BJ (cell line): ENCODE measurements at regions not wholly inside any gene's neighbourhood (a gene's known extent, or its start where the extent isn't known, plus 50 kb on each side); places are given as distances from the start of the nearest gene placed in this dataset. TPM values are rescaled to one million over a fixed set of nuclear protein-coding genes. Genes with fewer than 3 reads are reported as not detected.
"Not testable (repeated sequence)": the region's sequence is repeated elsewhere in the genome, so short reads cannot be mapped to it uniquely, and the experiment has no call there.

ENCODE experiments used
- CTCF ChIA-PET: fragments of 350-600 bp; formaldehyde crosslinking; extraction: SDS; loops from one replicate; lab custom pipeline; 2021; ENCODE audit warnings: antibody characterized with exemption, inconsistent platforms; lab: Yijun Ruan, JAX
- POLR2A ChIA-PET: fragments of 300-600 bp; sonication (Branson Sonifier 250); formaldehyde crosslinking; extraction: SDS; loops from one replicate; lab custom pipeline; 2021; ENCODE audit warnings: antibody characterized with exemption; lab: Charles Lee
- DNase-seq: peaks from one replicate; pipeline ENCODE4 v3.0.0-alpha.2; 2011; ENCODE audit warnings: low read depth
- H3K27me3 ChIP-seq: 2 replicates; pipeline ENCODE4 v1.6.0; 2011; ENCODE audit warnings: low read length; ENCODE audit not compliant: control insufficient read depth, insufficient read depth
- H3K36me3 ChIP-seq: 2 replicates; pipeline ENCODE4 v1.5.1; 2011; ENCODE audit warnings: low read length; ENCODE audit not compliant: control insufficient read depth, insufficient read depth
- H3K4me3 ChIP-seq: 2 replicates; pipeline ENCODE4 v1.5.1; 2011; ENCODE audit warnings: low read depth, mild to moderate bottlenecking, control low read depth, low read length
- CTCF ChIP-seq: IDR thresholded peaks from 2 replicates; pipeline ENCODE4 v1.5.1; 2011; ENCODE audit warnings: low read depth, mild to moderate bottlenecking, control low read depth, inconsistent platforms, low read length, moderate library complexity; ENCODE audit not compliant: insufficient read depth
- small RNA-seq: library from RNA; depleted of rRNA; stranded (forward); fragments of <200 nt; gene quantifications from one replicate; pipeline ENCODE3, GENCODE V24; 2012; ENCODE audit warnings: low replicate concordance, low read depth; ENCODE audit not compliant: insufficient read length

DNA sequence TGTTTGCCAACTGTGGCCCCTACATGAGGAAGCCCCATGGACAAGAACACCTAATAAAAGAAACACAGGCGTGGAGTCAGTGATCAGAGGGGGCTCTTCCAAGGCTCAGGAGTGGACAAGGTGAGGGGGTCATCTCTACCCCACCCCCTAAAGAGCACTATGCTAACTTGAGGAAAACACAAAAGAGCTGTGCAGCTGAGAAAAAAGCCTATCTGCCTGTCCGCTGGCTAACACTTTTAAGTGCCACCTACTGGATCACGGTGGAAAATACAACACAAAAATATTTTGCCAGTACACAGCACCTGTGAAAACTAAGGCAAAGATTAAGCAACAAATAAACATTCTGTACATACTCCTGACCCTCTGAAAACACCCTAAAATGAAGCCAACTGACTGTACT, 53.1 kb upstream of the COBL start:
- ChIA-PET POLR2A (no interaction called here), CTCF (interaction anchor here (0.9 to 1.6 kb wide), 4 partner anchors 166 to 1277 kb away, joined by 3 to 6 read pairs (median 4); partner anchors contain the start of gene ZPBP)
- no peak for DNase-seq
- TF ChIP-seq CTCF = no peak
- no peak overlapping the region for H3K4me3 ChIP-seq
- no peaks in the 10 kb centered on the region for H3K27me3 ChIP-seq
- no peaks in the 10 kb centered on the region for H3K36me3 ChIP-seq

- DNase-seq, POLR2A ChIA-PET, H3K27me3 ChIP-seq, H3K36me3 ChIP-seq, H3K4me3 ChIP-seq: not testable (repeated sequence)
- CTCF ChIA-PET = interaction anchor here (0.9 to 3.8 kb wide), 5 partner anchors 165 to 1276 kb away, joined by 3 to 19 read pairs (median 5); partner anchors contain the start of gene ZPBP
Observed at GRCh38 chr7:51369228-51369627, 52.6 kb upstream of the COBL start.

DNA sequence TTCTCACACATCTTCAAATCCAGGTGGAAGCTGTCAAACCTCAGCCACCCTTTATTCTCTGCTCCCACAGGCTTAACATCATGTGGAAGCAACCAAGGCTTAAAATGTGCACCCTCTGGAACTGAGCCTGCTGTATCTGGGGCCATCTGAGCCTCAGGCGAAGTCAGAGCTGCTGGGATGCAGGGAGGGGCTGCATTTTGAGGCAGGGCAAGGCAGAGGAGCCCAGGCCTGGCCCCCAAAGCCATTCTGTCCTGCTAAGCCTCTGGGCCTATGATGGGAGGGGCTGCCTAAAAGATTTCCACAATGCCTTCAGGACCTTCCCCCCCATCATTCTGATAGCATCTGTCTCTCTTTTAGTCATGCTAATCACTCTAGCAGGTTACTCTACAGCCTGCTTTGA, 51.7 kb upstream of the COBL start:
- no peak for DNase-seq
- POLR2A ChIA-PET = no interaction called here
- no peak for TF ChIP-seq CTCF
- Histone ChIP-seq H3K27me3 (no peaks in the 10 kb centered on the region), H3K36me3 (no peaks in the 10 kb centered on the region), H3K4me3 (no peak overlapping the region)
- CTCF ChIA-PET = interaction anchor here (1.1 to 3.8 kb wide), 3 partner anchors 13 to 1276 kb away, joined by 4 to 19 read pairs (median 5); partner anchors contain the start of gene ZPBP

GRCh38 chr7:51367614-51367968, 51.0 kb upstream of the COBL start:
- ChIA-PET POLR2A (no interaction called here), CTCF (interaction anchor here (0.7 to 3.8 kb wide), 4 partner anchors 12 to 208 kb away, joined by 3 to 19 read pairs (median 4); no protein-coding TSS in a partner anchor)
- H3K27me3 ChIP-seq = no peaks in the 10 kb centered on the region
- no peak overlapping the region for H3K4me3 ChIP-seq
- H3K36me3 ChIP-seq = no peaks in the 10 kb centered on the region
- no peak for TF ChIP-seq CTCF
- DNase-seq = no peak

DNA sequence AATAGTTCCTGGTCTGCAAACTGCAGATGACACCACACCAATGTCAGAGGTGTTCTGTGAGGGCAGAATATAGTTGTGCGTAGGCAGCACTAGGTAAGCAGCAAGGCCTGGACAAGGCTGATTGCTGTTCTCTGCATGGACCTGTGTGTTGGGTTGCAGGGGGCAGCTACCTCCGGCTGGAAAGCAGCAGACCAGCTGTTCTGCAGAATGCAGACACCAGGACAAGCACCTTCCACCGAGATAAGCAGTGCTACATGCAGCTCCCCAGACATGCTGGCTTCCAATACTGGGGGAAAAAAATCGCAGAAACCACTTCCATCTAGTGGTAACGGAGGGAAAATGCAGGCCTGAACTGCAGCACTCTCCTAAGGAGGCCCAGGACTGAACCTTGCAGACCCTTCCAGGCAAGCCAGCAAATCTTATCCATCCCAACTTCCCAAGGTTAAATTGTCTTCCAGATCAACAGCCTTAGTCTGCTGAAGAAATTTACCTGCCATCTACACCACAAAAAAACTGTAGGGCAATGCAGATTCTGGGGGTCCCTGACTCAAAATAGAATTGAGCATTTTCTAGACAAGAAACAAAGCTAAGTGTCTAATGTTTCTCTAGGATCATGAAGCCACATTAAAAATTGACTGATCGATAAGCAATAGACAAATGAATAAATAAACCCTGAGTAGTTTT, 50.5 kb upstream of the COBL start:
- Histone ChIP-seq H3K27me3 (no peaks in the 10 kb centered on the region), H3K4me3 (no peak overlapping the region), H3K36me3 (no peaks in the 10 kb centered on the region)
- ChIA-PET POLR2A (no interaction called here), CTCF (interaction anchor here (0.6 to 3.8 kb wide), 4 partner anchors 14 to 207 kb away, joined by 3 to 19 read pairs (median 4); no protein-coding TSS in a partner anchor)
- TF ChIP-seq CTCF = peak; percentile 57
- DNase-seq = no peak

Small RNA genes in the stretch of these regions (small RNA-seq; reads per million reads assigned to genes)
- gene RF00322 (not detected), gene RN7SL292P (not detected), gene ROBO2P1 (not detected)
